Gastroesophageal sphincter (tissue), 3 donors: ENCODE measurements at regions not wholly inside any gene's neighbourhood (a gene's known extent, or its start where the extent isn't known, plus 50 kb on each side); places are given as distances from the start of the nearest gene placed in this dataset.

Source experiments
- CTCF ChIP-seq, 4 experiments: fragments of 200-600 bp in 2 of 4; fragments of 450-650 bp in 2 of 4; sonication (generic) in 1 of 4; IDR thresholded peaks; one replicate each; pipeline ENCODE4 v1.5.1; 2017 to 2019; ENCODE audit warnings: antibody characterized with exemption in 4 of 4, mild to moderate bottlenecking in 2 of 4, moderate library complexity in 2 of 4
- POLR2A ChIP-seq, 2 donors: fragments of 450-650 bp; IDR thresholded peaks; one replicate each; pipeline ENCODE4 v1.6.1; 2017; ENCODE audit warnings: antibody characterized with exemption in 2 of 2, mild to moderate bottlenecking in 2 of 2, moderate library complexity in 1 of 2

- TF ChIP-seq CTCF (IDR thresholded peaks at IDR 0.05) (no peak), POLR2A (IDR thresholded peaks at IDR 0.05) (no peak)
Observed at GRCh38 chr1:105678334-105678733, 1378.1 kb upstream of the PRMT6 start.
